GM19438 (cell line): ENCODE measurements at regions not wholly inside any gene's neighbourhood (a gene's known extent, or its start where the extent isn't known, plus 50 kb on each side); places are given as distances from the start of the nearest gene placed in this dataset.
"Not testable (repeated sequence)": the region's sequence is repeated elsewhere in the genome, so short reads cannot be mapped to it uniquely, and the experiment has no call there.

ENCODE experiments used
- ATAC-seq: cut with Tn5 transposase; IDR thresholded peaks from one replicate; pipeline ENCODE4 v1.9.1; 2021; ENCODE audit warnings: low read depth; ENCODE audit not compliant: unreplicated experiment

- not testable (repeated sequence) for ATAC-seq
Measured at GRCh38 chrX:149420566-149420965, 84.5 kb downstream of the IDS start.

- ATAC-seq: no peak
Measured at GRCh38 chrX:149398027-149398426, 107.1 kb downstream of the IDS start.

- ATAC-seq: no peak
Measured at GRCh38 chrX:149392921-149393320, 112.2 kb downstream of the IDS start.

GRCh38 chrX:149383852-149384251 lies 121.3 kb downstream of the IDS start:
- ATAC-seq: no peak

DNA sequence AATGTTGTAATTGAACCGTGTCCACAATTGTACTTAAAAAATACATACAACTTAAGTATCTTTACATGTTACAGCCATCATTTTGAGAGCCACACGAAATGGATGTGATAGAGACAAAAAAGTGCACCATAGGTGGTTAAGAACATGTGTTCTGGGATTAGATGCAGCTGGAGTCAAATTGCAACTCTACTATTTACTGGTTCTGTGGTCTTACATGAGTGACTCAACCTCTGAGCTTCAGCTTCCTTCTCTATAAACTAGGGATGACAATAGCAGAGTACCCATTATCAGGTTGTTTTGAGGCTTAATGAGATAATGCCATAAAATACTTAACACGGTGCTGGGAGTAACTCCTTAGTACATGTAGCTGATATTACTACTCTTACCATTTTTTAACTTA lies 130.4 kb downstream of the IDS start:
- no peak for ATAC-seq

DNA sequence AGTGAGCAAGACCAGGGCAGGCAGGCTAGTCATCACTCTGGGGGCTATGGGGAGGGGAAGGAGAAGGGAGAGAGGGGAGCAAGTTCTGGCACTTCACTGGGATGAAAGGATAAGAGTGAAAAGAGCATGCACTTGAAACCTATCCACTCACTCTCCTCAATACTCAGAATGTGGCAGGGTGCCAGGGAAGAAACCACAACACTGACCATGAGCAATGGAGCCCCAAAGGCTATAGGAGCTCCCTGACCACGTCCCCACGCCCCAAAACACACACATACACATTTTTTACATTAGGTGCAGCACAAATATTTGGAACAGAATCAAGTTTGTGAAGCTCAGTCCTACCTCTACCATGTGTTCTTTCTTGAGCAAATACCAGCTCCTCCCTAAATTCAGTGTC lies 132.2 kb downstream of the IDS start:
- no peak for ATAC-seq

DNA sequence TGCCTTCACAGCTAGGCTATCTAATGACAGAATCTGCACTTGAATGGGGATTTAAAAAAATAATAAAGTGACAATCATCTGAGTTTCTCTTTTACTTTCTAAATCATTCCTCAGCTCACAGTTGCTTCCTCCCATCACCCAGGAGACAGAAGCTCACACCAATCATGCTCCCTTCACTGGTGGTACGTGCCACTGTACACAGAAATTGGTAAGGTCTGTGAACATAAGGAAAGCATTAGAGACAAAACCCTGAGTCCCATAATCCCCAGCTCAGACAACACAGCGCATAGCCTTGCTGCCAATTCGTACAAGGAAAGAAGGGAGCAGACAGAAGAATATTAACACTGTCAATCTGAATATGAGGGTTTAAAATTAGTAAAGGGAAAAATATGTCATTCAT lies 133.1 kb downstream of the IDS start:
- ATAC-seq: no peak

DNA sequence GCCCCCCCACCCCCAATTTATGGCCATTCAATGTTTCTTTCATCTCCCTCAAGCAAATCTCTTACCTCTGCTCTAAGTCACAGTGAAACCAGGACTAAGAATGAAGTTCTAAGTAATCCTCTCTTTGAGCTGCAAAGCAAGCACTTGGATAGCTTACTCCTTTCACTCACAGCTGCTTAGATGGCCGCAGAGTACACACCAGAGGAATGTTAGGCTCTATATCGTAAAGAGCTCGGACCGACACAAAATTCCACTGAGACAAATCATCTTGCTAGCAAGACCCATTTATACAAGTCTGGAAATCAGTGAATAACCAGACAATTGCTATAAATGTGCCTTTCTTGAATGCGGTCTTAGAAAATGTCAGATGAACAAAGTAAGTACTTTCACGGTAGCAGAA lies 135.0 kb downstream of the IDS start:
- ATAC-seq: no peak

GRCh38 chrX:149365552-149365951 lies 139.6 kb downstream of the IDS start:
- no peak for ATAC-seq

DNA sequence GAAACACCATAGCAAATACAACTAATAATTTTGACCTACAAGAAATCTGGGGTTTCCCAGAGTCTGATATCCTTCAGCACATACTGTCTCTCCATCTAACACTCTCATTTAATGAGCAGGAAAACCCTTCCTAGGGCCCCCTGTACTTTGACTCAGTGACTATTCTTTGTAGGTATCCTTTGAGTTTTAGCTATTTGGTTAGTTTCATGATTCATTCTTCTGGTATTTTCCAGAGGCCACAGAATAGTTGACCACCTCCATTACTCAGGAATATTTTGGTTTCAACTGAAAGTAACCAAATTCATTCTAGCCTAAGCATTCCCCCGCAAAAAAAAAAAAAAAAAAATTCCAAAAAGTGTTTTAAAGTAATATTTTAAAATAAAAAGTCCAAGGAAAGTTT lies 140.0 kb downstream of the IDS start:
- no peak for ATAC-seq

- ATAC-seq: no peak
Measured at GRCh38 chrX:149363965-149364364, 141.1 kb downstream of the IDS start.

DNA sequence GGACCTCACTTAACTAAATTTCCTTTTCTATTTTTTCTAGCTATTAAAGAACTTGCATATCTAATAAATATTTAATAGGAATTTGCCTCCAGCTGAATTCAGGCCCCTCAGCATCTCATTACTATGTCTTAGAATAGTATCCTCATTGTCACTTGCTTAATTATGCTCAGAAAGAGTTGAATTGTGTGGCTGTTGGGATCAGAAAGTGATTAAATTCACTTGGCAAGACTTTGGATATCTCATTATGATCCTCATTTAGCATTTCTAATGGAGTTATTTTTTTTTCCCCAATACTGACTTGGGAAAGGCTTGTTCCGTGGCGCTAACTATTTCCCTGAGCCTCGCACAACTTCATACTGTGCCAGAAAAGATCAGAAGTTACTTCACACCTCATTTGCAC lies 158.8 kb downstream of the IDS start:
- no peak for ATAC-seq

DNA sequence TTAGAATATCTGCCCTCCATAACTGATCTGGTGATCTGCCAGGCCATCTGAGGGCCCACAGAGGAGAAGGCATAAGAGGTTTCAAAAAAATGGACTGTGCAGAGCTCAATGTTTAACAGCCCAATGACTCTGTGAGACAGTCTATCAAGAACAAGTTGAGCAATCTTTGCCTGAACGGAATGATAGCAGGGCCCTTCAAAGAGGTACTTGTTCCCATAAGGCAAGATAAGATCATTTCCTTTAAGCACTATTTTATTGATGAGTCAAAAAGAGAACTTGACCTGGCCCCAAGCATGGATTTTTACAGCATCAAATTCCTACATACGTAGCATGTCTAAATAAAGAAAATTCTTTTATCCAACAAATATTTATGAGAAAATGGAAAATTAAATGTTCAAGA lies 182.8 kb downstream of the IDS start:
- no peak for ATAC-seq

DNA sequence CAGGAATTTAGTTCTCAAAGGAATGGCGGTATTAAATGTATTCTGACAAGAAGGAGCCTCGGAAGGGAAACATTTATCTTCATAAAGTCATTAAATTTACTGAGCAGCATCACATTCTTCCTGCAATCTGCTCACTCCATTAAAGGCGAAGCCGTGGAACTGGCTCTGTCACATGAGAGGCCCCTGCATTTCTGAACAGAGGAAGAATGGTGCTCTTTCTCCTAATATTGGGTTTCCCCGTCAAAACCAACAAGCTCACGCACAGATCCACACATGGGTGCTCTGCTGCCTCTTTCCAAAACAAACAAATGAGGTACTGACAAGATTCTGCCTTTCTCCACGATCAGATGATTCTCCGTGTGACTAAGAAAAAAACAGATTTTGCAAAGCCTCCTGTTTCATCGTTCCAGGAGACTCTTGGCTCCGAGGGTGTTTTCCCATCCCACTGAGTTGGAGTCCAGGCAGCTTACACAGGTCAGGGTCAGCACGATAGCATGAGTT lies 191.2 kb downstream of the IDS start:
- no peak for ATAC-seq

DNA sequence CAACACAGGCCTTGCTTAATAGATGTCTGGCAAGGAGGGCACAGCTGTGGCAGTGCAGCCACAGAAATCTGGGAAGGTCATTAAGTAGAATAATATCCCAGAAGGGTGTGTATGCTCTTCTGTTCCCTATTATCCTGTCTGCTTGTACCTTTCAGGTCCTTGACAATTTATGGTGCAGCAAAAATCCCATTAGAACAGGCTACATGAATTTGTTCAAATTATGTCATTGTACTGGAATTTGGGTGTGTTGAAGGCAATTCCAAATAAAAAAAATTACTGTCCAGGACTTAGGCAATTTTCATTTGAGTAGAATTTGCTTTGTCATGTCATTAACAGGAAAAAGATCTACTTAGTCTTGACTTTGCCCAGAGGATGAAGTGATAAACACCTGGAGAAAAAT lies 192.1 kb downstream of the IDS start:
- ATAC-seq: no peak

DNA sequence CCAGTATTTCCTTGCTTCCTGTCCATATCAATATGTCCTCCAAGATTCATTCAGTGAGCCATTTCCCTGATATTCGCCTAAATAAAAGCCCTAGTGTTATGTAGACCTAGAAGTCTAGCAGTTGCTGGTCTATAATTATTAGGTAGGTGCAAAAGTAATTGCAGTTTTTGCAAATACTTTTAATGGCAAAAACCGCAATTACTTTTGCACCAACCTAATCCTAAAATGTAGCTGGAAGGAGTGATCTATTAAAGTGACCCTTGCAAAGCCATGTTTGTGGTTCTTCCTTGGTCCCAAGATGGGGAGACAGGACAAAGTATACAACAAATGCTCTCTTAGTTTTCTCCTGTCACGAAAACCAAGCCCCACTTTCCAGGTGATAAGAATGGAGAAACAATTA lies 193.0 kb downstream of the IDS start:
- ATAC-seq: no peak

DNA sequence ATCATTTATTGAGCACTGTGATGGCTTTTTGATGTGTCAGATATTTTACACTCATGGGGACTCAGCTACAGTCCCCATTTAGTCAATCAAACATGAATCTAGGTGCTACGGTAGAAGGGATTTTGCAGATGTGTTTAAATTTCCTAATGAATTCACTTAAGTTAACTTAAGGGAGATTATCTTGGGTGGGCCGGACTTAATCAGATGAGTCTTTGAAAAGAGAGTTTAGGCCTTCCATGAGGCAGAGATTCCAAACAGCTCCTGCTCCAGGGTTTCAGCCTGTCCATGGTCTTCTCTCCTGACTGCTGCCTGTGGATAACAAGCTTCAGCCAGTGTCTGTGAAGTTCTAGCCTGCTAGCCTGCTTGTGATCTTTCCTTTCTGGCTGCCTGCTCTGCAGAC lies 202.4 kb downstream of the IDS start:
- ATAC-seq: no peak

- ATAC-seq: no peak
Measured at GRCh38 chrX:149298111-149298510, 207.0 kb downstream of the IDS start.

DNA sequence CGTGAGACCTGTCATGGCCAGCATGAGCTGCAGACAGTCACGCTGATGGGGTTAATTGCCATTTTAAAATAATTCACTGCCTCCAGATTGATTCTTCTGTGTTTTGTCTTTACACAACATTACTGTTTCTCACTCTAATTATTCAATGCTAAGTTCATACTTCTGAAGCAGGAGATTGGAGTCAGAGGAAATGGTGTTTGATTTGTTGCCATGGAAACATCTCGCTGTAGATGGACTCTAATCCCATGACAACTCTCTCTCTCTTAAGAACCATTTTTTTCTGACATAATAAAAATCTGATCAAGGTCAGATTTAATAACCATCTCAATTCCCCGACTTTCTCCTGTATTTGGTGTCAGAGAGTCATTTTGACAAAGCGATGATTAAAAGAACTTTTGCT lies 209.0 kb downstream of the IDS start:
- no peak for ATAC-seq

DNA sequence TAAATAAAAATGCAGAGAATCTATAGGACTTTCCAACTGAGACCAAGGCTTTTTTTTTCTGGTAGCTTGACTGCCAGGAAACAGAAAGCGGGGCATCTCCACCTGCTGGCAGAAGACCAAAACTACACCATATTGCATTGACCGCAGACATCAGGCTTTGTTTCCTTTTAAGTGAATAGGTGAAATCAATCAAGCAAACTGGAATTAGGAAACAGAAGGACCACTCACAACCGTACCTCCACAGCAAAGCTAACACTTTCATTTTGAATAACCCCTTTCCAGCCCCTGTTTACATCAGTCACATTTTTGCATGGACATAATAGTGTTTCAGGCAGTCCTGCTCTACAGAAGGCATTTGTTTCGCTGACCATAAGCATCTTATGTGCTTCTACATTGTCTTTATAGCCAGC lies 218.2 kb downstream of the IDS start:
- peak; percentile 76 for ATAC-seq

DNA sequence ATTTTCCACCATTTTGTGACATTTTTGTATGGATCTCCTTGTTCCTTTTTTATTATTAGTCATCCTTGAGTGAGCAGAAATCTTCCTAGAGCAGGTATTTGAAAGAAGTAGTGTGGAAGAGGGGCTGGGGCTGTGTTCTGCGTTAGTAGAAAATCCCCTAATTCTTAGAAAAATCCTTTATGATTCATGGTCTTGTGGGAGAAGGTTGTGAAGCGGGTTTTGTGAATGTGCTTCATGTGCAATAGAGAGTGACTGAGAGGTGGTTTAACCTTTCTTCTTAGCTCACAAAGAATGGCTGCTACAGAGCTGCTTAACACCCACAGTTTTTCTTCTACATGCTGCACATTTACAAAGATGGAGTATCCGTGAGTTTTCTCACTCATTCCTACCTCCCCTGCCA lies 220.5 kb downstream of the IDS start:
- ATAC-seq: no peak

GRCh38 chrX:149283853-149284252 lies 221.3 kb downstream of the IDS start:
- no peak for ATAC-seq

GRCh38 chrX:149282909-149283308 lies 222.2 kb downstream of the IDS start:
- no peak for ATAC-seq
